SK-N-SH treated with all-trans-retinoic acid at 6 μM for 48 hours (cell line): ENCODE measurements at regions not wholly inside any gene's neighbourhood (a gene's known extent, or its start where the extent isn't known, plus 50 kb on each side); places are given as distances from the start of the nearest gene placed in this dataset.

Experiments
- ATAC-seq: fragments of 200-7000 bp; cut with Tn5 transposase; 3 replicates; pipeline ENCODE4 v1.9.1; 2020; ENCODE audit warnings: mild to moderate bottlenecking, moderate library complexity
- ARNTL ChIP-seq: fragments of 450-650 bp; formaldehyde crosslinking; IDR thresholded peaks from 2 replicates; pipeline ENCODE4 v1.5.0; 2020; ENCODE audit warnings: low read depth, mild to moderate bottlenecking, moderate library complexity, borderline replicate concordance
- BACH2 ChIP-seq: fragments of 250-450 bp; sonication (Bioruptor Pico); IDR thresholded peaks from 2 replicates; pipeline ENCODE4 v1.9.0; 2021; ENCODE audit warnings: mild to moderate bottlenecking, borderline replicate concordance
- CREB5 ChIP-seq: fragments of 250-450 bp; sonication (Bioruptor Pico); IDR thresholded peaks from 2 replicates; pipeline ENCODE4 v1.5.1; 2020; ENCODE audit warnings: low read depth, mild to moderate bottlenecking, moderate library complexity
- CSDC2 ChIP-seq: fragments of 250-450 bp; sonication (Bioruptor Pico); IDR thresholded peaks from 2 replicates; pipeline ENCODE4 v1.5.0; 2020; ENCODE audit warnings: mild to moderate bottlenecking, moderate library complexity
- CSRNP3 ChIP-seq: fragments of 250-450 bp; sonication (Bioruptor Pico); IDR thresholded peaks from 2 replicates; pipeline ENCODE4 v1.5.1; 2021; ENCODE audit warnings: mild to moderate bottlenecking, moderate library complexity
- ESRRG ChIP-seq: fragments of 250-450 bp; sonication (Bioruptor Pico); IDR thresholded peaks from 2 replicates; pipeline ENCODE4 v1.6.1; 2021; ENCODE audit warnings: mild to moderate bottlenecking
- GLIS3 ChIP-seq: fragments of 250-450 bp; sonication (Bioruptor Pico); IDR thresholded peaks from 2 replicates; pipeline ENCODE4 v1.5.0; 2020; ENCODE audit warnings: mild to moderate bottlenecking, moderate library complexity
- ISL1 ChIP-seq: fragments of 250-450 bp; sonication (Bioruptor Pico); IDR thresholded peaks from 2 replicates; pipeline ENCODE4 v2.1.2; 2022; ENCODE audit warnings: mild to moderate bottlenecking, moderate library complexity
- OSR1 ChIP-seq: fragments of 250-450 bp; sonication (Bioruptor Pico); IDR thresholded peaks from 2 replicates; pipeline ENCODE4 v1.8.0; 2022; ENCODE audit warnings: moderate library complexity, mild to moderate bottlenecking, inconsistent platforms
- POU6F1 ChIP-seq: fragments of 250-450 bp; sonication (Bioruptor Pico); IDR thresholded peaks from 2 replicates; pipeline ENCODE4 v1.8.0; 2021; ENCODE audit warnings: low read depth, mild to moderate bottlenecking, moderate library complexity, borderline replicate concordance
- PPARA ChIP-seq: fragments of 250-450 bp; sonication (Bioruptor Pico); IDR thresholded peaks from 2 replicates; pipeline ENCODE4 v1.5.0; 2020; ENCODE audit warnings: mild to moderate bottlenecking, borderline replicate concordance
- RARB ChIP-seq: fragments of 250-450 bp; sonication (Bioruptor Pico); IDR thresholded peaks from 2 replicates; pipeline ENCODE4 v1.8.0; 2021; ENCODE audit warnings: mild to moderate bottlenecking, moderate library complexity
- SNAI2 ChIP-seq: fragments of 250-450 bp; sonication (Bioruptor Pico); IDR thresholded peaks from 2 replicates; pipeline ENCODE4 v1.5.0; 2020; ENCODE audit warnings: mild to moderate bottlenecking, moderate library complexity
- TCF4 ChIP-seq: fragments of 250-450 bp; sonication (Bioruptor Pico); IDR thresholded peaks from 2 replicates; pipeline ENCODE4 v1.8.0; 2021; ENCODE audit warnings: mild to moderate bottlenecking, moderate library complexity, borderline replicate concordance
- TOX ChIP-seq: fragments of 250-450 bp; sonication (Bioruptor Pico); IDR thresholded peaks from 2 replicates; pipeline ENCODE4 v1.8.0; 2021; ENCODE audit warnings: mild to moderate bottlenecking, moderate library complexity, borderline replicate concordance
- TSHZ2 ChIP-seq: fragments of 250-450 bp; sonication (Bioruptor Pico); IDR thresholded peaks from 2 replicates; pipeline ENCODE4 v1.5.0; 2020; ENCODE audit warnings: mild to moderate bottlenecking, moderate library complexity
- ZC3H10 ChIP-seq: fragments of 250-450 bp; sonication (Bioruptor Pico); IDR thresholded peaks from 2 replicates; pipeline ENCODE4 v1.5.1; 2021; ENCODE audit warnings: mild to moderate bottlenecking, moderate library complexity
- ZFP30 ChIP-seq: fragments of 450-650 bp; formaldehyde crosslinking; IDR thresholded peaks from 2 replicates; pipeline ENCODE4 v1.5.0; 2022; ENCODE audit warnings: mild to moderate bottlenecking, moderate library complexity
- ZNF565 ChIP-seq: fragments of 450-650 bp; formaldehyde crosslinking; conservative IDR thresholded peaks from 2 replicates; pipeline ENCODE4 v1.5.0; 2020; ENCODE audit warnings: low read depth, mild to moderate bottlenecking, moderate library complexity
- ZNF70 ChIP-seq: fragments of 450-650 bp; formaldehyde crosslinking; IDR thresholded peaks from 2 replicates; pipeline ENCODE4 v1.5.0; 2020; ENCODE audit warnings: mild to moderate bottlenecking, moderate library complexity
- ZNF8 ChIP-seq: fragments of 450-650 bp; formaldehyde crosslinking; IDR thresholded peaks from 2 replicates; pipeline ENCODE4 v1.5.0; 2020; ENCODE audit warnings: mild to moderate bottlenecking, moderate library complexity
- TF ChIP-seq, protein P1 (sequence below): fragments of 250-450 bp; sonication (Bioruptor Pico); IDR thresholded peaks from 2 replicates; pipeline ENCODE4 v1.8.0; 2020; ENCODE audit warnings: mild to moderate bottlenecking, moderate library complexity, borderline replicate concordance

DNA sequence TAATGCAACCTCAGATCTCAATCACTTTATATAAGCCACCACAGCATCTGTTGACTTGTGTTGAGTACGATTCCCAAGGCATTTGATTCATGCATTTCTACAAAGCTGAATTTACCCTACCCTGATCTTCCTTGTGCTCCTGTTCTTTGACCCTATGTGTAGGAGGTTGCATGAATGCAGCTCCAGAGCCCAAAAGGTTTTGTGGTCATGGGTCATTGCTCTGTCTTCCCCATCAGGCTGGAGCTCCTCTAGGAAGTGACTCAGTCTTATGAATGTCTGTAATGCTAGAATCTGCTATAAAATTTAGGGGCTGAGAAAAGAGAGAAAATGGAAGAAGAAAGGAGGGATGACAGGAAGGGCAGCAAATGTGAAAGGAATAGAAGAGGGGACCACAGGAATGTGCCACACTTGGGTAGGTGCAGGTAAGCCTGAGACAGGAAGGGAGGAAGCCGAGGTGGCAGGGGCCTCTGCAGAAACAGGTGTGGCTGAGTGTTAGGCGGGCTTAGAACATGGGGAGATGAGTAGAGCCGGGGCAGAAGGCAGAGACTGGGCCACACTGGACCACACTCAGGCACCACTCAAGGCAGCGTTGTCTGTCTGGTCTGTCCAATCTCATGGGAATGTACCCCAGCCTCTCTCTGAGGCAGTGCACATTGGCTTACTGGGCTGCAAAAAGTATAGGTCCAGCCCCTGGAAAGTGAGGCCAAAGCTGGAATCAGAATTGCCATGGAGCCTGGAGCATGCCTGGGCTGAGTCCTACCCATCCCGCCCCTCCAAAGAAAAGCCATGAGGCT is 334.1 kb downstream of the BCL11B start (continued):
- TF ChIP-seq PPARA, result no peak
- no peak for TF ChIP-seq GLIS3
- TF ChIP-seq ARNTL (CRISPR knock-in tag), result no peak

DNA sequence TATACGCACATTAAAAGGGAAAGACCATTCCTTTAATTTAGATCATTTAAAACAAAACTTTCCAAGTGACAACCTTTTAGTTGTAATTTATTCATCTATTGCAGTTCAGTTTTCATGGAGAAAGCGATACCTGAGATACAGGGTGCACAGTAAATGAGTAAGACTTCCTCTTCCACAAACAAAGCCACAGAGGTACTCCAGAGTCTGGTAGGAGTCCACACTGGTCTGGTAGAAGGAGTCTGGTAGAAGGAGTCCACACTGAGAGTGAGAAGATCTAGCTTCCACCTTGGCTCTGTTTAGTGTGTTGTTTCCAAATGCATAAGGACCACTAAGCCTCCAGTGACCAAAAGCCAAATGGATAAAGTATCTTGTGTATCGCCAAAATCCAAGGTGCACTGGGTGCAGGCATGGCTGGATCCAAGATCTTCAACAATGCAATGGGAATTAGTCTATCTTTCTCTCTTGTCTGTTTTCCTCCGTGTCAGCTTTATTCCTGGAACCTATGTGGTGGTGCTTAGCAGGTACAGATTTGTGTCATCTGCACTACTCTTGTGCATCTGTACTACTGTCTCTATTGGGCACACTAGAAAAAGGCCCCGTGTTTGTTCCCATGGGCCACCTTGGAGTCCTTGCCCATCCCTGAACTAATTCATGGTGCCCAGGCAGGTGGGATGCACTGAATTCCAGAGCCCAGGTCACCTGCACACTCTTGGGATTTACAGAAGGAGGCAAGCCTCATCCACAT is 331.1 kb downstream of the BCL11B start:
- no peak for TF ChIP-seq TOX (CRISPR knock-in tag)
- no peak for TF ChIP-seq ZNF565 (CRISPR knock-in tag)
- no peak for TF ChIP-seq TSHZ2 (CRISPR knock-in tag)
- TF ChIP-seq ZFP30 (CRISPR knock-in tag), result no peak
- no peak for TF ChIP-seq ZC3H10
- TF ChIP-seq, protein P1, sequence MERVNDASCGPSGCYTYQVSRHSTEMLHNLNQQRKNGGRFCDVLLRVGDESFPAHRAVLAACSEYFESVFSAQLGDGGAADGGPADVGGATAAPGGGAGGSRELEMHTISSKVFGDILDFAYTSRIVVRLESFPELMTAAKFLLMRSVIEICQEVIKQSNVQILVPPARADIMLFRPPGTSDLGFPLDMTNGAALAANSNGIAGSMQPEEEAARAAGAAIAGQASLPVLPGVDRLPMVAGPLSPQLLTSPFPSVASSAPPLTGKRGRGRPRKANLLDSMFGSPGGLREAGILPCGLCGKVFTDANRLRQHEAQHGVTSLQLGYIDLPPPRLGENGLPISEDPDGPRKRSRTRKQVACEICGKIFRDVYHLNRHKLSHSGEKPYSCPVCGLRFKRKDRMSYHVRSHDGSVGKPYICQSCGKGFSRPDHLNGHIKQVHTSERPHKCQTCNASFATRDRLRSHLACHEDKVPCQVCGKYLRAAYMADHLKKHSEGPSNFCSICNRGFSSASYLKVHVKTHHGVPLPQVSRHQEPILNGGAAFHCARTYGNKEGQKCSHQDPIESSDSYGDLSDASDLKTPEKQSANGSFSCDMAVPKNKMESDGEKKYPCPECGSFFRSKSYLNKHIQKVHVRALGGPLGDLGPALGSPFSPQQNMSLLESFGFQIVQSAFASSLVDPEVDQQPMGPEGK, result no peak
- TF ChIP-seq ESRRG (CRISPR knock-in tag), result no peak
- TF ChIP-seq ARNTL (CRISPR knock-in tag), result no peak
- no peak for TF ChIP-seq RARB (CRISPR knock-in tag)
- no peak for TF ChIP-seq ZNF70 (CRISPR knock-in tag)
- no peak for TF ChIP-seq TCF4
- TF ChIP-seq BACH2 (CRISPR knock-in tag), result no peak
- TF ChIP-seq ISL1 (CRISPR knock-in tag), result no peak
- no peak for TF ChIP-seq OSR1 (CRISPR knock-in tag)
- no peak for TF ChIP-seq CSDC2 (CRISPR knock-in tag)
- TF ChIP-seq POU6F1 (CRISPR knock-in tag), result no peak
- no peak for TF ChIP-seq ZNF8 (CRISPR knock-in tag)
- no peak for TF ChIP-seq SNAI2 (CRISPR knock-in tag)
- no peak for TF ChIP-seq CSRNP3
- no peak for TF ChIP-seq CREB5
- TF ChIP-seq, all 23 proteins: peak for 0
- ATAC-seq, result no peak
